ENCODE measurements at regions not wholly inside any gene's neighbourhood (a gene's known extent, or its start where the extent isn't known, plus 50 kb on each side); places are given as distances from the start of the nearest gene placed in this dataset.

DNA sequence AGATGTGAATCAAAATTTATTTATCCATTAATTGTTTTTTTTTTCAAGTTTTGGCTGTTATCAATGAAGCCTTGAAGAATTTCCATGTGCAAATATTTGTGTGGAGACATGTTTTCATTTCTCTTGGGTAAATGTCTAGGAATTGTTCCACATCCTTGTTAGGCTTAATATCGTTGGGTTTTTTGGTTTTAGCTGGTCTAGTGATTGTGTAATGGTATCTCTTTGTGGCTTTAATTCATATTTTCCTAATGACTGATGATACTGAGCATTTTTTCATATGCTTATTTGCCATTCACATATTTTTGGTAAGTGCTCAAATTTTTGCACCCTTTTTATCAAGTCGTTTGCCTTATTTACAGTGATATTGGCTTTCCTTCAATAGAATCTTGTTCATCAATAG is 250.3 kb upstream of the EPHA4 start:
- ATAC-seq (no peak), DNase-seq (no peak)
- intact Hi-C loops (cut with DNase I): no loop called here
- Histone ChIP-seq H3K27me3 (ENCODE audit: control insufficient read depth, insufficient read depth) (no peaks in the 10 kb centered on the region), H3K4me3 (ENCODE audit: low read length) (no peak overlapping the region), H3K4me1 (ENCODE audit: control insufficient read depth, insufficient read depth, low read length) (no peaks in the 10 kb centered on the region), H3K9me3 (ENCODE audit: control insufficient read depth, low read length) (no peaks in the 10 kb centered on the region), H3K27ac (ENCODE audit: low read length) (no peak overlapping the region)
- WGBS: 67% methylated on average over 2 of the region's 2 CpGs

DNA sequence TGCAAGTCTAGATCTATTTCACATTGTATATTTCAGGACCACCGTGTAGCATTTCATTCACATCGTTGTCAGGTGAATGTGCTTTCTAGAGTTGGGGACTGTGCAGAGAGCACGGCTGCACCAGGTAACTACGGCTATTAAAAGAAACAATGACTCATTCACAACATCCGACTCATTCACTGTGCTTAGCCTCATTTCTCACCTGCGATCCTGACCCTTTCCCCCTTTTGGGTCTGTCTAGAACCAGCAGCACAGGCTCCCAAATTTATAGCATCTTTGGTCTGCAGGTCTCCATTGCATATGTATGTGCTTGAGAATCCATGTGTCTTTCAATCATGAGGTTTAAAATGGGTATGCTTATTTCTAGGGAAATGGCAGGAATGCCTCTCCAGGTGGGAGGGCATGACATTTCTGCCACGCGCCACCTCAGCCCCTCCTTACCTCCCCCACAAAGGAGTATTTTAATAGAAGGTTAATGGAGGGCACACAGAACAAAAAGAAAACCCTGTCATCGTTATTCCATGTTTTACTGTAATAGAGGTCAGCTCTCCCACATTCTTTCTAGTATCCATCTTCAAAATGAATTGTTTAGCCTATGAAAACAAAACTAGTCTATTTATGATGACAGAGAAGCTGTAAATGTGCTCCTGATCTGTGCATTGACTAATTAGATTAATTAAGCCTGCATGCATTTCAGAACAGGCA is 246.7 kb upstream of the EPHA4 start:
- no peak for ATAC-seq
- Histone ChIP-seq H3K4me3 (ENCODE audit: low read length) (no peak overlapping the region), H3K27ac (ENCODE audit: low read length) (no peak overlapping the region)

DNA sequence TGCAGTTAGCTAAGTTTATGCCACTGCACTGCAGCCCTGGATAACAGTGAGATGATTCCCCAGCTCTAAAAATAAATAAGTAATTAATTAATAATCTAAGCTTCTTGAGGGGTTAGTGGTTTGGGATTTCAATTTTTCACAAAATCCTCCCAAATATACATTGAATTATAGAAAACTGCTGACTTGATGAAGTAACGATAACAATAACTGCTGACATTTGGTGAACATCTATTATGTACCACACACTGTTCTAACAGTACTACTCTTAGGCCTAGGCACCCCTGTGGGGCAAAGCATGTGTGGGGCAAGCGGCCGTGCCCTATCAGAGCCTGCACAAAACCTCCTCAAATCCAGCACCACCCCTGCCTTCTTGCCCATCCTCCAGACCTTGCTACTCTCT is 245.8 kb upstream of the EPHA4 start:
- no peak for ATAC-seq
- no peak overlapping the region for H3K4me3 ChIP-seq (ENCODE audit: low read length)
- 87% methylated on average over 3 of the region's 3 CpGs for WGBS
- DNase-seq: no peak
- H3K27me3 ChIP-seq (ENCODE audit: control insufficient read depth, insufficient read depth): no peaks in the 10 kb centered on the region
- intact Hi-C loops (cut with DNase I): no loop called here
- no peaks in the 10 kb centered on the region for H3K4me1 ChIP-seq (ENCODE audit: control insufficient read depth, insufficient read depth, low read length)
- H3K9me3 ChIP-seq (ENCODE audit: control insufficient read depth, low read length): no peaks in the 10 kb centered on the region
- H3K27ac ChIP-seq (ENCODE audit: low read length): no peak overlapping the region

More for the DNA sequence above, 246.7 kb upstream of the EPHA4 start:
- WGBS: 75% methylated on average over 9 of the region's 9 CpGs
- no peaks in the 10 kb centered on the region for H3K9me3 ChIP-seq (ENCODE audit: control insufficient read depth, low read length)
- no peaks in the 10 kb centered on the region for H3K27me3 ChIP-seq (ENCODE audit: control insufficient read depth, insufficient read depth)
- intact Hi-C loops (cut with DNase I): no loop called here
- no peak for DNase-seq
- no peaks in the 10 kb centered on the region for H3K4me1 ChIP-seq (ENCODE audit: control insufficient read depth, insufficient read depth, low read length)

DNA sequence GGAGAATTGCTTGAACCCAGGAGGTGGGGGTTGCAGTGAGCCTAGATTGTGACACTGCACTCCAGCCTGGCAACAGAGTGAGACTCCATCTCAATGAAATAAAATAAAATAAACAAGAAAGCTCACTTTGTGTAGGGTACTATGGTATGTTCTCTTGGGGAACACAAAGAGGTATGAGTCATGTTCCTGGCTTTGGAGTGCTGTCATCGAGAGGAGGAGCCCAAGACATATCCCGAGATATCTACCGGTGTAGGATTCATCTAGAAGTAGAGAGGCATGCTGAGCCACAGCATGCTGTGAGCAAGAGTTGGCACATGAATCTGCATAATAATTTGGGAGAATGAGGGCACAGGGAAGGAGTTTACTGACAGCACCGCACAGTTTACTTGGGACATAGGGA is 244.9 kb upstream of the EPHA4 start:
- Histone ChIP-seq H3K4me1 (ENCODE audit: control insufficient read depth, insufficient read depth, low read length) (no peaks in the 10 kb centered on the region), H3K9me3 (ENCODE audit: control insufficient read depth, low read length) (no peaks in the 10 kb centered on the region), H3K4me3 (ENCODE audit: low read length) (no peak overlapping the region), H3K27me3 (ENCODE audit: control insufficient read depth, insufficient read depth) (no peaks in the 10 kb centered on the region), H3K27ac (ENCODE audit: low read length) (no peak overlapping the region)
- ATAC-seq: no peak
- intact Hi-C loops (cut with DNase I): no loop called here
- DNase-seq: no peak
- 63% methylated on average over 4 of the region's 4 CpGs for WGBS

DNA sequence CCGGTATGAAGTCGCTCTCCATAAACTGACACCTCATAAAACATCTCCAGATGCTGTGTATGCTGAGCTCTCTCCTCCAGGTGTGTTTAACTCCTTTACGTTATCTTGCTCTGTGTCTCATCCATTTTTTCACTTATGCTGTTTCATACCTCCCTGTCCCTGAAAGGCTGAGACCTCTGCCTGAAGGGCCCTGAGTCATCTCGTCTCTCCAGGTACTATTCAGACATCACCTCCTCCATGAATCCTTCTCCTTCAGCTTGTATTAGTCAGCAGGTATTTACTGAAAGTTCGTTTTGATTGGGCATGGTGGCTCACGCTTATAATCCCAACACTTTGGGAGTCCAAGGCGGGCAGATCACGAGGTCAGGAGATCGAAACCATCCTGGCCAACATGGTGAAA is 244.5 kb upstream of the EPHA4 start:
- Histone ChIP-seq H3K27me3 (ENCODE audit: control insufficient read depth, insufficient read depth) (no peaks in the 10 kb centered on the region), H3K9me3 (ENCODE audit: control insufficient read depth, low read length) (no peaks in the 10 kb centered on the region), H3K4me1 (ENCODE audit: control insufficient read depth, insufficient read depth, low read length) (no peaks in the 10 kb centered on the region), H3K4me3 (ENCODE audit: low read length) (no peak overlapping the region), H3K27ac (ENCODE audit: low read length) (no peak overlapping the region)
- ATAC-seq (no peak), DNase-seq (no peak)
- intact Hi-C loops (cut with DNase I): no loop called here
- 87% methylated on average over 9 of the region's 9 CpGs for WGBS

DNA sequence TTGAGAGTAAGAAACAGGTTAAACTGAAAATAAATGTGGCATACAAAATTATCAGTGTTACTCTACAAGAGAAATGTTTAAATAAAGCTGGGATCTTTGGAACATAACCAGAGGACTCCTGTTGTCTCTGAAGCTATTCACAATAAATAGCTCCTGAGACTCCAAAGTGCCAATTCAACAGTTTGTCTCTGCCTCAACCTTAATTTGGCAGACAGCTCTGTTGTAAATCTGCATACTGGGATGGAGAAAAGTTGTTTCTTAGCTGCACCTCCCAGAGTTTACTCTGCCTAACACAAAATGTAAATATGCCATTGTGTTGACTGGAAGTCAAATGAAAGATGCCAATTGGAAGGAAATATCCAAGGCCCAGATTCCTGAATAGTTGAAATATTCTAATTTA is 238.5 kb upstream of the EPHA4 start:
- intact Hi-C loops (cut with DNase I): no loop called here
- ATAC-seq (no peak), DNase-seq (no peak)
- Histone ChIP-seq H3K27me3 (ENCODE audit: control insufficient read depth, insufficient read depth) (no peaks in the 10 kb centered on the region), H3K9me3 (ENCODE audit: control insufficient read depth, low read length) (no peaks in the 10 kb centered on the region), H3K27ac (ENCODE audit: low read length) (no peak overlapping the region), H3K4me3 (ENCODE audit: low read length) (no peak overlapping the region), H3K4me1 (ENCODE audit: control insufficient read depth, insufficient read depth, low read length) (no peaks in the 10 kb centered on the region)

DNA sequence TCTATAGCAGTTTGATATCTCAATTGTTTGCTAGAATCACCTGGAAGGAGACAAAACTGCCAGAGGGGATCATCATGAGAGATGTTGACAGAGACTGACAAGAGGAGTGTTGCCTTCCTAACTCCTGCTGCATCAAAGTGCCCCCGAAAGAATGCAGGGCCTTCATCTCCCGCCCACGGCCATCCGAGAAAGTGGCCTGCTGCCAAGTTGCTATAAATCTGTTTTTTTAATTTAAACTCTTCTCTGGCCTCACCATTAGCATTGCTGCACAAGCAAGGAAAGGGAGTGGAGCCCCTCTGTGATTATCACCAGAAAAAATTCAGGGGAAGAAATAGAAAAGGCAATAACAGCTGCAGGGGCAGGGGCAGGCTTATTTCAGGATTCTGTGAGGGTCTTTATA is 238.1 kb upstream of the EPHA4 start:
- 11% methylated on average over 4 of the region's 4 CpGs for WGBS
- no peaks in the 10 kb centered on the region for H3K4me1 ChIP-seq (ENCODE audit: control insufficient read depth, insufficient read depth, low read length)
- intact Hi-C loops (cut with DNase I): no loop called here
- ATAC-seq: no peak
- no peak overlapping the region for H3K4me3 ChIP-seq (ENCODE audit: low read length)
- no peak for DNase-seq
- no peaks in the 10 kb centered on the region for H3K27me3 ChIP-seq (ENCODE audit: control insufficient read depth, insufficient read depth)
- H3K27ac ChIP-seq (ENCODE audit: low read length): no peak overlapping the region
- H3K9me3 ChIP-seq (ENCODE audit: control insufficient read depth, low read length): no peaks in the 10 kb centered on the region

DNA sequence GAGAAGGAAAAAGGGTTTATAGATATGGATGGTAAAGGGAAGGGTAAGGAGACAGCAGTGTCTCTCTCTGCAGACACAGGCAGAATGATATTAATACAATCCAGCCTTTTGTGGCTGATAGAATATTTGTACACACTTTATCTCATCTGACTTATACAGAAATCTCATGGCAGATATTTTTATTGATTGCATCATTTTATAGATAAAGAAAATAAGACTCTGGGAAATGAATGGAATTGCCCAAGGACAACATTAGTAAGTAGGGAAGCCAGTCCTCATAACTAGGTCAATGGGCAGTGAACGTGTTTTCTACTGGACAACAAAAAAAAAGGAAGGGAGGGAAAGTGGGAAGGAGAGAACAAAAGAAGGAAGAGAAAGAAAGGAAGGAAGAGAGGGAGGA is 236.4 kb upstream of the EPHA4 start:
- Histone ChIP-seq H3K27me3 (ENCODE audit: control insufficient read depth, insufficient read depth) (no peaks in the 10 kb centered on the region), H3K4me1 (ENCODE audit: control insufficient read depth, insufficient read depth, low read length) (no peaks in the 10 kb centered on the region), H3K27ac (ENCODE audit: low read length) (no peak overlapping the region), H3K4me3 (ENCODE audit: low read length) (no peak overlapping the region), H3K9me3 (ENCODE audit: control insufficient read depth, low read length) (no peaks in the 10 kb centered on the region)
- intact Hi-C loops (cut with DNase I): no loop called here
- DNase-seq (no peak), ATAC-seq (no peak)
- WGBS: 54% methylated on average over 1 of the region's 1 CpG

DNA sequence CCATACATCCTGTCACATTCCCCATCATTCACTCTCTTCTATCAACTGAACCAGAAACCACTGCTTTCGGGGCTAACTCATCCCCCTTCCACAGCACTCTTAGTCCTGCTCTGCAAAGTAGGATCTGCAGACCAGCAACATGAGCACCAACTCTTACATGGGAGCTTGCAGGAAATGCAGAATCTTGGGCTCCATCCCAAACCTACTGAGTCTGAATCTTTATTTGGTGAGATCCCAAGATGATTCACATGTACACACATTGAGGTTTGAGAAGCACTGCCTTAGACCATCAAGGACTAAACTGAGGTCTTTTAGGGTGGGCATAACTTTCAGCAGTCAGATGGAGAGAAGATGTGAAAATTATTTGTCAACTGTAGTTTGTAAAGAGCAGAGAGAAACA is 235.6 kb upstream of the EPHA4 start:
- DNase-seq (no peak), ATAC-seq (no peak)
- WGBS: 90% methylated on average over 1 of the region's 1 CpG
- no peaks in the 10 kb centered on the region for H3K4me1 ChIP-seq (ENCODE audit: control insufficient read depth, insufficient read depth, low read length)
- no peaks in the 10 kb centered on the region for H3K27me3 ChIP-seq (ENCODE audit: control insufficient read depth, insufficient read depth)
- intact Hi-C loops (cut with DNase I): no loop called here
- no peaks in the 10 kb centered on the region for H3K9me3 ChIP-seq (ENCODE audit: control insufficient read depth, low read length)
- no peak overlapping the region for H3K27ac ChIP-seq (ENCODE audit: low read length)
- no peak overlapping the region for H3K4me3 ChIP-seq (ENCODE audit: low read length)

DNA sequence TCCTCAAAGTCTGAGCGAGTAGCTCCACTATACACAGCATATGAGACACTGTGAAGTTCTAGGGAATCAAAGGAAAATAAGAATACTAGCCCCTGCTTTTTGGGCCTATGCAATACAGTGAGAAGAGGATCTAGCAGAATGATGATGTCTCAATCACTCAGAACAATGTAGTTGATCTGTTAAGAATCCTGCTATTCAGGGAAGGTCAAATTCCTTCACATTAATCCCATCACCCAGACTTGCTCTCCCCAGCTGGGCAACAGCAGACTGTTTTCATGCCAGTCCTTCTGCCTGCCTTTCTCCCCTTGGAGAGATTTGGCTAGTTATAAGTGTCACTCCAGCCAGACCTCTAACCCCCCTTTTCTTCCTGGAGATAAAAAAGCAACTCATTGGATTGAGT is 230.0 kb upstream of the EPHA4 start:
- 80% methylated on average over 1 of the region's 1 CpG for WGBS
- no peak overlapping the region for H3K27ac ChIP-seq (ENCODE audit: low read length)
- H3K4me3 ChIP-seq (ENCODE audit: low read length): no peak overlapping the region
- H3K27me3 ChIP-seq (ENCODE audit: control insufficient read depth, insufficient read depth): no peaks in the 10 kb centered on the region
- DNase-seq (no peak), ATAC-seq (no peak)
- no peaks in the 10 kb centered on the region for H3K9me3 ChIP-seq (ENCODE audit: control insufficient read depth, low read length)
- intact Hi-C loops (cut with DNase I): no loop called here
- H3K4me1 ChIP-seq (ENCODE audit: control insufficient read depth, insufficient read depth, low read length): no peaks in the 10 kb centered on the region

DNA sequence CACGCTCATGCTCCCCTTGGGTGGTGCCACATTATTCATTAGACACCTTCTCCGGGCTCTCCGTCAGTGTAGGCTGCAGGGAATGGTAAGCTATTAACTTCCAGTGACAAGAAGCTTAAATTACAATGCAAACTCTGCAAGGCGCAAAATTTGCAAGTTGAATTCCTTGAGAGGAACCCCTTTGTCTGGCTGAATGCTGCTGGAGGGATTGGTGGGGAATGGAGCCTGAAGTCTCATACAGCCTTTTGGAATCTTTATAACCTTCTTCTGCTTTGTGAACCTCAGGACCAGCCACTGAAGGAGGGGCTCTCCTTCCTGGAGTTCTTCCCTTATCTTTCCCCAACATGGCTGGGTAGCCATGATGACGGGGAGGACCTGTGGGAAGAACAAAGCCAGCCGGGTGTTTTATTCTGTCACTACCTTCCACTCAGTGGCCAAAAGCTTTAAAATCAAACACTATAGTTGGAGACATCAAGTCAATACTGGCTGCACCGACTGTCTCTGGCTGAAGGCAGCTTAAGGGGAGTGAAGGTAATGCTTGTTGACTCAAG is 220.9 kb upstream of the EPHA4 start:
- Histone ChIP-seq H3K9me3 (ENCODE audit: control insufficient read depth, low read length) (no peaks in the 10 kb centered on the region), H3K27ac (ENCODE audit: low read length) (no peak overlapping the region), H3K27me3 (ENCODE audit: control insufficient read depth, insufficient read depth) (no peaks in the 10 kb centered on the region), H3K4me3 (ENCODE audit: low read length) (no peak overlapping the region), H3K4me1 (ENCODE audit: control insufficient read depth, insufficient read depth, low read length) (no peaks in the 10 kb centered on the region)
- no peak for DNase-seq
- no peak for ATAC-seq
- WGBS: 42% methylated on average over 7 of the region's 7 CpGs
- intact Hi-C loops (cut with DNase I): no loop called here

DNA sequence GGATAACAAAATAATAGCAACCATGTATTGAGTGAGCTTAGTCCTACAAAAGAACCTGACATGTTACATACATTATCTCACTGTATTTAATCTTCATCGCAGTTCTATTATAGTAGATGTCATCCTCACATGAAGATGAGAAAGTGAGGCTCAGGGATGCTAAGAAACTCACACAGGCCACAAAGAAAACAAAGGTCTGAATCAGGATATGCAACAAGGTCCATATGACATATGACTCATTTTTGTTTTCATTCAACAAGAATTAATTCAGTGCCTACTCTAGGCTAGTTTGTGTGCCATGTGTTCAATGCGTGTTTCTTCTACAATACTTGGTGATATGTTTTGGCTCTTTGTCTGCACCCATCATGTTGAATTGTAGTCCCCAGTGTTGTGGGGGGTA is 219.7 kb upstream of the EPHA4 start:
- H3K9me3 ChIP-seq (ENCODE audit: control insufficient read depth, low read length): no peaks in the 10 kb centered on the region
- intact Hi-C loops (cut with DNase I): no loop called here
- H3K4me1 ChIP-seq (ENCODE audit: control insufficient read depth, insufficient read depth, low read length): no peaks in the 10 kb centered on the region
- no peak overlapping the region for H3K27ac ChIP-seq (ENCODE audit: low read length)
- 95% methylated on average over 2 of the region's 2 CpGs for WGBS
- no peak for DNase-seq
- no peaks in the 10 kb centered on the region for H3K27me3 ChIP-seq (ENCODE audit: control insufficient read depth, insufficient read depth)
- no peak overlapping the region for H3K4me3 ChIP-seq (ENCODE audit: low read length)
- ATAC-seq: no peak

All from right cardiac atrium (tissue), 5 donors.